Medulla oblongata (tissue), 1 donor: ENCODE measurements at regions not wholly inside any gene's neighbourhood (a gene's known extent, or its start where the extent isn't known, plus 50 kb on each side); places are given as distances from the start of the nearest gene placed in this dataset.
A peak's percentile ranks its signal among the peaks of the same experiment; 100 is the strongest.

Source experiments
- DNase-seq: peaks from one replicate; pipeline ENCODE4 v3.0.0-alpha.2; 2015; ENCODE audit errors: extremely low spot score

DNA sequence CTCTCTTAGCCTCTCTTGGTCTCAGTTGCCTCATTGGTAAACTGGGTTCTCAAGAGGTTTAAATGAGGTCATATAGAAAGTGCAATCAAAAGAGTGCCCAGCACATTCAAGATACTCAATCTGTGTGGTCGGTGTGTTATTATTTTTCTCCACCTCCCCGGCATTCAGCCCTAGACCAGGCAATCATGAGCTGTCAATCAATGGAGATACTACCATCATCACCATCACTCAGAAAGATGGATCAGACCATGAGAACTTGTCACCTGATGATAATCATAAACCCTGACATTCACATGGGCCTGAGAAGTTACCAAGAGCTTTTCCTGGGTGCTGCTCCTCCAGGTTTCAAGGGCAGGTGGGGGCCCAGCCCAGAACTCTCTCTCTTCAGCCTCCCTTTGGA lies 166.1 kb downstream of the MN1 start:
- DNase-seq: no peak

GRCh38 chr22:27635852-27636251 lies 165.7 kb downstream of the MN1 start:
- no peak for DNase-seq

DNA sequence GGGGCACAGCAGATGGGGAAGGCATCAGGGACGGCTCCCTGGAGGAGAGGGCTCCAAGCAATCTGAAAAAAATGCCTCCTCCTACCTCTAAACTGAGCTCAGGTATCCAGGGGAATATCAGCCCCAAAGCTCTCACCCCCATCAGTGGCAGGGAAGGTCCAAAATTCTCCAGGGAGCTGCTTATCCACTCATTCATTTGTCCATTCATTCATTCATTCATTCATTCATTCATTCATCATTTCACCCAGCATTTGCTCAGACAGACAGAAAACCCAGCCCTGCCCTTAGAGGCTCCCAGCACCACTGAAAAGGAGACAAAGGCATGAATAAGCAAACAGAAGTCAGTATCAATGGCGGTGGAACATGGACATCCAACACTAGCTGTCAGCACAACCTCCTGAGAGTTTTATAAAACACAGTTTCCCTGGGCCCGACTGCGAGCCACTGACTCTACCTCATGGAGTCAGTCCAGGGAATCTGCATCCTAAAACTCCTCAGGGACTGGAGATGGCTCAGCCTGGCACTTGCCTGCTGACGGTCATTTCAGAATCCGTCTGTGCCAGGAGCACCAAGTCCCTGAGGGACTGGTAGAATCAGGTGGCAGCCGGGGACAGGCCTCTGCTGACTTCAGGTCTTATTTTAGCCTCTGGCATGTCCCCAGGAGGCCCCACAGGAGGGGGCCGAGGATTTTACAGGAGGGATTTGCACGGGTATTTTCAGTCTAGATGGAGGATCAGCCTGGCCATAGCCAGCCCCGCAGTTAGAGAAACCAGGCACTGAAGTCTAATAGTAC lies 164.6 kb downstream of the MN1 start:
- DNase-seq: peak; percentile 14

GRCh38 chr22:27637604-27638003 lies 164.0 kb downstream of the MN1 start:
- no peak for DNase-seq

GRCh38 chr22:27638329-27639233 lies 163.0 kb downstream of the MN1 start:
- no peak for DNase-seq

DNA sequence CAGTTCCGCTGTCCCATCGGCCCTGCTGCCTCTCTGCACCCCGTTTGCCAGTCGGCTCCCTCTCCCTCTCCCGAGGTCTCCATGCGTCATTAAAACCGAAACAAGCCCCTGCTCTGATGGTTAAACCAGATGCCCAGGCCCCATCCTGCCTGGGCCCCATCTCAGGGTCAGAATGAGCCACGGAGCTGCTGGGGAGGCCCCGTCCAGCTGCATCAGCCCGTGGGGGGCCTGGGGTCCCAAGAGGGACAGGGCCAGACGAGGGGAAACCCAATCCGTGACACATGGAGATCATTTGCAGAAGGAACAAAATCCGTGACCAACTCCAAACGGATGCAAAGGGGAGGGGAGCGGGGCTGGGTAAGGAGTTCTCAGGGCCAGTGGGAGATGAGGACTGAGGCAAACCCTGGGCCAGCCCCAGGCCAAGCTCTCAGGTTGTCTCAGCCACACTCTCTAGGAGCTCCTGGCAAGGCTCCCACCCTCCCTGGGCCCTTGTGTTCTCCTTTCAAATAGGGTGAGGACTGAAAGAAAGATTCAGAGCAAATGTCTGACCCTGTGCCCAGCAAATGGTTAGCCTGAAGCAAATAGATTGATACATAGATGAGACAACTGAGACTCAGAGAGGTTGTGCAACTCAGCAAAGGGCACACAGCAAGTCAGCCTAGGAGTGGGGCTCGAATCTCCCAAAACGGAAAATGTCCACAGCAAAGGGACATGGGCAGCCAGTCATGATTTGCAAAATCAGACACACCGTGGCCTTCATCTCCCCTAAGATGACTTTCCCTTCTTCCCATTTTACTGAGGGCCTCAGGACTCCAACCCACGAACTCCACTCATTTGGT lies 162.1 kb downstream of the MN1 start:
- DNase-seq: no peak

DNA sequence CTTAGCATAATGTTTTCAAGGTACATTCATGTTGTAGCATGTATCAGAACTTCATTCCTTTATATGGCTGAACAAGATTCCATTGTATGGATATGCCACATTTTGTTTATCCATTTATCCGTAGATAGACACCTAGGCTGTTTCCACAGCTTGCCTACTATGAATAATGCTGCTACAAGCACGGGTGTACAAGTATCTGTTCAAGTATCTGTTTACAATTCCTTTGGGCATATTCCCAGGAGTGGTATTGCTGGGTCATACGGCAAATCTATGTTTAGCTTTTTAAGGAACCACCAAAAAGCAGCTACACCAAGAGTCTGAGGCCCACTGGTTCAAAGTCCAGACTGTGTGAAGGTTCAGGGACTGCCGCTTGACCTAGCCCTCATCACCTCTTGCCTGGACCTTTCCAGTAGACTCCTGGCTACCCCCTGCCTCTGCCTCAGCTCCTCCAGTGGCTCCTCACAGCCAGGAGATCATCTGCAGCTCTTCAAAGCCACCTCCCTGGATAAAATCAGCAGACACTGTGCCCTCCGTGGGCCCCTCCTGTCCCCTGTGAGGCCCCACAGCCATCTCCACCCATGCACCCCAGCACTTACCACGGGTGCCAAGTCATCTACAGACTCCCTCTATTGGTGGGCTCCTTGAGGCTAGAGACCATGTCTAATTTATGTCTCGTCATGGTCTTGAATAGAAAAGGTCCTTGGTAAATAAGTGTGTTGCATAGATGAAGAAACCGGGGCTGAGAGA lies 160.3 kb downstream of the MN1 start:
- DNase-seq: peak; percentile 25

DNA sequence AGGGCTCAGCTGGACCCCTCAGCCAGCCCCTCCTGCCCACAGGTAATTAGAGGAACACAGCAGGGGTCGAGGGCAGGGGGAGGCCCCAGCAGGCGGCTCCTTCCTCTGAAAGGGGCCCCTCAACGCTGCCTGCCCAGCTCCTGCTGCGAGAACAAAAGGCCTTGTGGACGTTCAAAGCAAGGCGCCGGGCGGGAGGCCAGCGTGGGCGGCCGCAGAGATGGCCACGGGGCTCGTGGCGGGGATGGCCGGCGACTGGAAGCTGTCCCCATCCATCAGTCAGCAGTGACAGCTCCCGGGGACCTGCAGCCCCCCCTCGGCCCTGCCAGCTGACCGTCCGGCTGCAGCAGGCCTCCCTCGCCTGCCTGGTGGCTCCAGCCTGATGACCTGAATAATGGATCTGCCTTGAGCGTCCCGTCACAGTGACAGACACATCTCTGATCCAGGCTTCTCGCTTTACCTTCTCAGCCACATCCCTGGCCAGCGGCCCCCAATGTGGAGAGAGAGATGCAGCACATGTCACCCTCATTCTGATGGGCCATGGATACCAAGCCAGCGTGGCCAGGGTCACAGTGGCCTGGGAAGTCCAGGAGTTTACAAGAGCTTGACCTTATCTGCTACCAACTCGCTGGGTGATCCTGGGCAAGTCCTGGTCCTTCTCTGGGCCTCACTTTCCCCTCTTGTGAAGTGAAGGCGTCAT lies 159.3 kb downstream of the MN1 start:
- peak; percentile 93 for DNase-seq

DNA sequence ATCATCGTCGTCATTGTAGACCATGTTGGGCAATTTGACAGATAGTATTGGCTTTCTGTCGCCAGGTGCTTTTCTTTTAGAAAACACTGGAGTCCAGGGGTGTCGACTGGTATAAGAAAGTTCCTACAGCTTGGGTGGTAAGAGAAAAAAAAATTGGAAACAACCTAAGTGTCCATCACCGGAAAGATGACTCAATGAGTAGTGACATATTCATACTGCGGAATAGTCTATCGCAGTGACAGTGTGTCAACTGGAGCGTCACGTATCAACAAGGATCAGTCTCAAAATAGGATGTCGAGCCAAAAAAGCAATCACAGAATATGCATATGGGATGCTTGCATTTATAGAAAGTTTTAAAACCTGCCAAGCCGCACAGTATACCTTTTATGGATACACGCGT lies 157.6 kb downstream of the MN1 start:
- DNase-seq: no peak

- no peak for DNase-seq
These were observed 157.0 kb downstream of the MN1 start for GRCh38 chr22:27644566-27644965.

DNA sequence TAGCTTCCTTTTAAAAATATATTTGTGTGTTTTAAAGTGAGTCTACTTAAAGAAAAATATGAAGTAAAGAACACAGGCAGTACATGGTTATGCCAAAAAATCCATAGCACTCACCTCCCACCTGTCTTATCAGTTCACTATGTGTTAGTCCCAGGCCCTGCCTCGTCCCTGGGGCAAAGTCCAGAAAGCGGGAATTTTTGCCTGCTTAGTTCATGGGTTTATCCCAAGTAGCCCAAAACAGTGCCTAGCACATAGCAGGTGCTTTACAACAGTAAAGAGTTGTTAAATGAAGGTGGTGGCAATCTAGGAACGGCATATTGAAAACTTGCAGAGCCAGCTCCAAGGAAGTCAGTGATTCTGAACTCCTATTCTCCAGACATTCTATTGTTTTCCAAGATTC lies 154.0 kb downstream of the MN1 start:
- no peak for DNase-seq

- no peak for DNase-seq
These were observed 153.5 kb downstream of the MN1 start for GRCh38 chr22:27648074-27648473.

DNA sequence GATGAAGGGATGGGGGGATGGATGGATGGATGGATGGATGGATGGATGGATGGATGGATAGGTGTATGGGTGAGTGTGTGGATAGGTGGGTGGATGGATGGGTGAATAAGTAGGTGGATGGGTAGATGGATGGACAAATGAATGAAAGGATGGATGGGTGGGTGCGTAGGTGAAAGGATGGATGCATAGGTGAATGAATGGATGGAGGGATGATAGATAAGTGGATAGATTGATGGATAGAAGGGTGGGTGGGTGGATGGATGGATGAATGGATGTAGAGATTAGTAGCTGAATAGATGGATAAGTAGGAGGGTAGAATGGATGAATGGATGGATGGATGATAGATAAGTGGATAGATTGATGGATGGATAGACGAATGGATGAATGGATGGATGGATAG lies 152.7 kb downstream of the MN1 start:
- no peak for DNase-seq

DNA sequence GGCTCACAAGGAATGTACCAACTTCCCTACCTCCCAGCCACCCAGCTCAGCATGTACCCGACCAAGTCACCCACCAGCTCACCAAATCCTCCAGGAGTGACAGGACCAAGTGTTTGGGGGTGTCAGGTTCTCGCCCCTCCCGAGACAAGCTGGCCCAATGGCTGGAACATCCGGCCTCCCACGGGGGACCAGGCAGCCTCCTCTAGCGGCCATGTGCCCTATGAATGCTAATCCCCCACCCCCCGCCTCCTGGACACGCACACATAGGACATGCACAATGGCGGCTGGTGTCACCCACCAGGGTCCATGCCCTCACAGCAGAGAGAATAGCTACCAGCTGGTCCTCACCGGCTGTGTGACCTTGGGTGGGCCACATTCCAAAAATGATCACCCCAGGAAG lies 151.0 kb downstream of the MN1 start:
- no peak for DNase-seq

DNA sequence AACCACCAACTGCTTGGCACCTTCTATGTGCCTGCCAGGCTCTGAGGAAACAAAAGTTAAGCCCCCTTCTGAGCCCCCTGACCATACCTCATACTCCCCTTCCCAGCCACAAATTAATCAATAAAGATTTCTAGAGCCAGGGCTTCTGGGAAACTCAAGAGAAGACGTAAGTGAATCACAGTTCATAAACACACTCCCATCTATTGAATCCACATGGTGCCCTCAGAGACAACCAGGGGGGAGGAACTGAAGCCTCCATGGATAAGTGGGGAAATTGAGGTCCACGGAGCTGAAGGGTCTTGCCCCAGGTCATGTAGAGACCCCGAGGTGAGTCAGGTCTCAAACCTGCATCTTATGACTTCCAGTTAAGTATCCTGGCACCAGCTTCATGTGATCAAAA lies 150.6 kb downstream of the MN1 start:
- DNase-seq: no peak

GRCh38 chr22:27651486-27651885 lies 150.1 kb downstream of the MN1 start:
- no peak for DNase-seq

DNA sequence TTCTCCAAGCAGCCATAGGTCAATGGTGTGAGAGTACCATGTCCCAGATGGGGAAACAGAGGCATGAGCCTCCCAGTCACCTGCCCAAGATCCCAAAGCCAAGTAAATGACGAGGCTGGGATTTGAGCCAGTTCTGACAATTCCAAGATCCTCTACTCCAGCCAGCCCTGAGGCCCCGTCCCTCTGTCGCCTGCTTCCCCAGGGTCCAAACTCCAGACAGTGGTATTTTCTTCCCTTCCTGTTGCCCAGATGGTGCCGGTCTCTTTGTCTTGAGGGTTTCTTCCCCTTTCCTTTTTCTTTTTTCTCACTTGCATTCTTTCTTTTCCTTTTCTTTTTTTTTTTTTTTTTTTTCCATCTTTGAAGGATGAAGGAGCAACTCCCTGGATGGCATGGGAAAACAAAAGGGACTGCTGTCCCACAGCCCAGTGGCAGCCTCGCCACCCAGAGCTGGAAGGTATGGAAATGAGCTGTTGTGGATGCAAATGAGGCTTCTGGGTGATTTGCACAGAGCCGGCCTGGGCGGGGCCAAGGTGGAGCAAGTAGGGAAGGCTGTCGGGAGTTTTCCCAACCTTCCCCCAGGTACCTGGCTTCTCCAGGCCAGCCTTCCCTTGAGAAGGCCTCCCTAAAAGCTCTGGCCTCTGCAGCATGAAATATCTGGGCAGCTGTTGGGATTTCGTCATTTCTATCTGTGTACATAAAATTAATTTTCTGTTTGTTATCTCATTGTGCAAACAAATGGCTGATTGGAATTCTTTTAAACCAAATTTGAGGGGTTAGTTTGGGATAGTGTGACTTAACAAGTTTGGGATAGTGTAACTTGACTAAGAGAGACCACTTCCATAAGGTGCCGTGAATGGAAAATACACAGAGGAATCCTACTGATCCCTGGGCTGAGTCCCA lies 146.8 kb downstream of the MN1 start:
- no peak for DNase-seq

- DNase-seq: no peak
These were observed 145.9 kb downstream of the MN1 start for GRCh38 chr22:27655582-27656185.

DNA sequence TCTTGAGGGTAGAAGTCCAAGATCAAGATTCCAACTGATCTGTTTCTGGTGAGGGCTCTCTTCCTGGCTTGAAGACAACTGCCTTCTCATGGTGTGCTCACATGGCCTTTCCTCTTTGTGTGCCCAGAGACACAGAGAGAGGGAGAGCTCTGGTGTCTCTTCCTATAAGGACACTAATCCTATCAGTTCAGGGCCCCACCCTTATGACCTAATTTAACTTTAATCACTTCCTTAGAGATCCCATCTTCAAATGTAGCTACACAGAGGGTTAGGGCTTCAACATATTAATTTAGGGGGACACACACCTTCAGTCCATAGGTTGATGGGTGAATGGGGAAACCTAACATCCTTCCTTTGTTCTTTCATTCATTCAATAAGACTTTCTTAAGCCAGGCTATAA lies 144.6 kb downstream of the MN1 start:
- DNase-seq: no peak
